VCaP (cell line): ENCODE measurements at regions not wholly inside any gene's neighbourhood (a gene's known extent, or its start where the extent isn't known, plus 50 kb on each side); places are given as distances from the start of the nearest gene placed in this dataset.

Experiments used
- H3K27ac ChIP-seq: fragments of 450-650 bp; 2 replicates; pipeline ENCODE4 v1.5.1; 2017
- CTCF ChIP-seq: fragments of 450-650 bp; conservative IDR thresholded peaks from 2 replicates; pipeline ENCODE4 v1.5.1; 2017; ENCODE audit warnings: mild to moderate bottlenecking, moderate library complexity

GRCh38 chr11:42098075-42098474 lies 638.6 kb upstream of the LRRC4C start:
- TF ChIP-seq CTCF, result no peak
- H3K27ac ChIP-seq, result no peak overlapping the region

- TF ChIP-seq CTCF, result no peak
Measured at GRCh38 chr11:42112866-42113265, 653.4 kb upstream of the LRRC4C start.

GRCh38 chr11:42114927-42115326 lies 655.5 kb upstream of the LRRC4C start:
- H3K27ac ChIP-seq, result no peak overlapping the region

More at GRCh38 chr11:42112866-42113265, 653.4 kb upstream of the LRRC4C start:
- H3K27ac ChIP-seq, result no peak overlapping the region

GRCh38 chr11:42138454-42138853 lies 679.0 kb upstream of the LRRC4C start:
- H3K27ac ChIP-seq, result no peak overlapping the region

More at GRCh38 chr11:42114927-42115326, 655.5 kb upstream of the LRRC4C start:
- TF ChIP-seq CTCF, result no peak

GRCh38 chr11:42145311-42145710 lies 685.9 kb upstream of the LRRC4C start:
- TF ChIP-seq CTCF, result no peak
- no peak overlapping the region for H3K27ac ChIP-seq

More at GRCh38 chr11:42138454-42138853, 679.0 kb upstream of the LRRC4C start:
- TF ChIP-seq CTCF, result no peak

GRCh38 chr11:42161886-42162285 lies 702.4 kb upstream of the LRRC4C start:
- H3K27ac ChIP-seq, result no peak overlapping the region
- no peak for TF ChIP-seq CTCF

- TF ChIP-seq CTCF, result no peak
Measured at GRCh38 chr11:42169191-42169590, 709.7 kb upstream of the LRRC4C start.

More at GRCh38 chr11:42169191-42169590, 709.7 kb upstream of the LRRC4C start:
- H3K27ac ChIP-seq, result no peak overlapping the region
